ENCODE measurements at regions not wholly inside any gene's neighbourhood (a gene's known extent, or its start where the extent isn't known, plus 50 kb on each side); places are given as distances from the start of the nearest gene placed in this dataset.
A peak's percentile ranks its signal among the peaks of the same experiment; 100 is the strongest.

- no peak for DNase-seq (ENCODE audit: low spot score)
- intact Hi-C loops (cut with DNase I): no loop called here
- H3K4me1 ChIP-seq (replicated peaks): no peaks in the 10 kb centered on the region
- H3K36me3 ChIP-seq: no peaks in the 10 kb centered on the region
- no peak overlapping the region for H3K4me3 ChIP-seq
- 36% methylated on average over 8 of the region's 8 CpGs for WGBS
- no peaks in the 10 kb centered on the region for H3K9me3 ChIP-seq
- no peaks in the 10 kb centered on the region for H3K27me3 ChIP-seq (replicated peaks; ENCODE audit: insufficient read depth)
- no peak for TF ChIP-seq CTCF (IDR thresholded peaks at IDR 0.05)
- TF ChIP-seq POLR2AphosphoS5 (IDR thresholded peaks at IDR 0.05): peak; percentile 9
- no peak for TF ChIP-seq POLR2A (IDR thresholded peaks at IDR 0.05)
- no peak overlapping the region for H3K27ac ChIP-seq
Measured at GRCh38 chr7:15905251-15906040, 219.0 kb upstream of the MEOX2 start.

- Histone ChIP-seq H3K36me3 (no peaks in the 10 kb centered on the region), H3K27me3 (replicated peaks; ENCODE audit: insufficient read depth) (no peaks in the 10 kb centered on the region), H3K4me3 (no peak overlapping the region), H3K9me3 (no peaks in the 10 kb centered on the region), H3K4me1 (replicated peaks) (no peaks in the 10 kb centered on the region), H3K27ac (no peak overlapping the region)
- no peak for TF ChIP-seq CTCF (IDR thresholded peaks at IDR 0.05)
- intact Hi-C loops (cut with DNase I): no loop called here
- no peak for DNase-seq (ENCODE audit: low spot score)
Measured at GRCh38 chr7:15891151-15891881, 204.8 kb upstream of the MEOX2 start.

GRCh38 chr7:15889507-15889906, 203.0 kb upstream of the MEOX2 start:
- Histone ChIP-seq H3K27ac (no peak overlapping the region), H3K36me3 (no peaks in the 10 kb centered on the region), H3K4me1 (replicated peaks) (no peaks in the 10 kb centered on the region), H3K27me3 (replicated peaks; ENCODE audit: insufficient read depth) (no peaks in the 10 kb centered on the region), H3K9me3 (no peaks in the 10 kb centered on the region), H3K4me3 (no peak overlapping the region)
- no peak for TF ChIP-seq POLR2A (IDR thresholded peaks at IDR 0.05)
- TF ChIP-seq CTCF (IDR thresholded peaks at IDR 0.05): no peak
- TF ChIP-seq POLR2AphosphoS5 (IDR thresholded peaks at IDR 0.05): no peak
- no peak for DNase-seq (ENCODE audit: low spot score)
- intact Hi-C loops (cut with DNase I): no loop called here
- 88% methylated on average over 3 of the region's 3 CpGs for WGBS

- Histone ChIP-seq H3K4me3 (no peak overlapping the region), H3K27ac (no peak overlapping the region), H3K27me3 (replicated peaks; ENCODE audit: insufficient read depth) (no peaks in the 10 kb centered on the region), H3K4me1 (replicated peaks) (no peaks in the 10 kb centered on the region), H3K36me3 (no peaks in the 10 kb centered on the region), H3K9me3 (no peaks in the 10 kb centered on the region)
- intact Hi-C loops (cut with DNase I): no loop called here
- WGBS: 77% methylated on average over 1 of the region's 1 CpG
- TF ChIP-seq POLR2AphosphoS5 (IDR thresholded peaks at IDR 0.05) (no peak), CTCF (IDR thresholded peaks at IDR 0.05) (no peak), POLR2A (IDR thresholded peaks at IDR 0.05) (no peak)
- no peak for DNase-seq (ENCODE audit: low spot score)
Measured at GRCh38 chr7:15888090-15888489, 201.6 kb upstream of the MEOX2 start.

GRCh38 chr7:15886626-15887025, 200.1 kb upstream of the MEOX2 start:
- intact Hi-C loops (cut with DNase I): no loop called here
- no peak for DNase-seq (ENCODE audit: low spot score)
- Histone ChIP-seq H3K27ac (no peak overlapping the region), H3K4me3 (no peak overlapping the region), H3K9me3 (no peaks in the 10 kb centered on the region), H3K4me1 (replicated peaks) (no peaks in the 10 kb centered on the region), H3K27me3 (replicated peaks; ENCODE audit: insufficient read depth) (no peaks in the 10 kb centered on the region), H3K36me3 (no peaks in the 10 kb centered on the region)
- TF ChIP-seq CTCF (IDR thresholded peaks at IDR 0.05): no peak
- no peak for TF ChIP-seq POLR2A (IDR thresholded peaks at IDR 0.05)
- no peak for TF ChIP-seq POLR2AphosphoS5 (IDR thresholded peaks at IDR 0.05)
- WGBS: 91% methylated on average over 1 of the region's 1 CpG

All from prostate gland (tissue), 2 donors.